Fibroblast of the aortic adventitia (primary cell): ENCODE measurements at regions not wholly inside any gene's neighbourhood (a gene's known extent, or its start where the extent isn't known, plus 50 kb on each side); places are given as distances from the start of the nearest gene placed in this dataset.

ENCODE experiments used
- DNase-seq: peaks from one replicate; pipeline ENCODE4 v3.0.0-alpha.2; 2010; ENCODE audit warnings: low read depth
- H3K4me3 ChIP-seq: 2 replicates; pipeline ENCODE4 v1.5.1; 2011; ENCODE audit warnings: low read depth, mild to moderate bottlenecking, control low read depth, low read length, moderate library complexity
- CTCF ChIP-seq: IDR thresholded peaks from 2 replicates; pipeline ENCODE4 v1.5.1; 2011; ENCODE audit warnings: mild to moderate bottlenecking, low read length, control low read depth, inconsistent platforms; ENCODE audit not compliant: insufficient read depth

- no peak for TF ChIP-seq CTCF
- H3K4me3 ChIP-seq: no peak overlapping the region
- DNase-seq: no peak
These were observed 169.8 kb downstream of the ANKRD60 start for GRCh38 chr20:58058421-58059259.

- TF ChIP-seq CTCF: no peak
- no peak for DNase-seq
- no peak overlapping the region for H3K4me3 ChIP-seq
These were observed 171.3 kb downstream of the ANKRD60 start for GRCh38 chr20:58056921-58057686.

GRCh38 chr20:58056021-58056591, 172.3 kb downstream of the ANKRD60 start:
- TF ChIP-seq CTCF: no peak
- H3K4me3 ChIP-seq: no peak overlapping the region
- DNase-seq: no peak

GRCh38 chr20:58054780-58055373, 173.6 kb downstream of the ANKRD60 start:
- no peak overlapping the region for H3K4me3 ChIP-seq
- DNase-seq: peak; percentile 26

GRCh38 chr20:58054082-58054779, 174.2 kb downstream of the ANKRD60 start:
- no peak overlapping the region for H3K4me3 ChIP-seq
- no peak for DNase-seq
- TF ChIP-seq CTCF: no peak

More at GRCh38 chr20:58054780-58055373, 173.6 kb downstream of the ANKRD60 start:
- TF ChIP-seq CTCF: no peak
